GM19372 (cell line): ENCODE measurements at regions not wholly inside any gene's neighbourhood (a gene's known extent, or its start where the extent isn't known, plus 50 kb on each side); places are given as distances from the start of the nearest gene placed in this dataset.
A peak's percentile ranks its signal among the peaks of the same experiment; 100 is the strongest.
"Not testable (repeated sequence)": the region's sequence is repeated elsewhere in the genome, so short reads cannot be mapped to it uniquely, and the experiment has no call there.

ENCODE experiments used
- ATAC-seq: cut with Tn5 transposase; IDR thresholded peaks from one replicate; pipeline ENCODE4 v1.9.1; 2021; ENCODE audit warnings: mild to moderate bottlenecking, low read depth, moderate library complexity; ENCODE audit not compliant: unreplicated experiment

DNA sequence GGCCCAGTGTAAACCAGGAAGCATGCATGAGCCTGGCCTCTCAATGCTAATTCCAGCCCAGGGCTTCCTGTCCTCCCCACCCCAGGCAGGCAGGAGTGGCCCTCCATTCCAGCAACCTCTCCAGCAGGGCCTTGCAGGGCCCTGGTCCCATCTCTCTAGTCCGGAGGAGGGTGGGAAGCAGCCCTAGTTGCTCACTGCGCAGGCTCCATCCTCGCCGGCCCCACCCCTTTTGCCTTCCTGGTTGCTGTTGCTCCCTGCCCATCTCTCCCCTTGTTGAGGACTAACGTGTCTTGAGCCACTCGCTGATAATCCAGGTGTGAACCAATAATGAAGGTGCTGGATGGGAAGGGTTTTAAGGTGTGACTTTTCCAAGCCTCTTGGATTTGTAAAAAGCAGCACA lies 161.2 kb upstream of the BCOR start:
- no peak for ATAC-seq

- ATAC-seq: no peak
Observed at GRCh38 chrX:40253771-40254170, 156.0 kb upstream of the BCOR start.

GRCh38 chrX:40249582-40249981 lies 151.8 kb upstream of the BCOR start:
- ATAC-seq: no peak

DNA sequence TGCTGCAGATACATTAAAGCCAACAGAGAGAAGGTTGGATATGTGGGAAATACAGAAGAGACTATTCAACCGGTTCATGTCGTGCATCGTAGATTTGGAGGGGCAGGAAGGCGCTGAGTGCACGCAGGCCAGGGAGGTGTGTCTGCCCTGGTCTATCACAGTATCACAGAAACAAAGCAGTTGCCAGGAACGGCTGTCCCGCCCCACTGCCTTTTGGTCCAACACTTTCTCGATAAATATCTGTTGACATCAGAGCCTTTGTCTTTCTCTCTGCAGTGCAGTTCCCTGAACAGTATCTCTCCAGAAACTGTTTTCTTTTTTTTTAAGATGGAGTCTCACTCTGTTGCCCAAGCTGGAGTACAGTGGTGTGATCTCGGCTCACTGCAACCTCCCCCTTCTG lies 151.1 kb upstream of the BCOR start:
- ATAC-seq: no peak

DNA sequence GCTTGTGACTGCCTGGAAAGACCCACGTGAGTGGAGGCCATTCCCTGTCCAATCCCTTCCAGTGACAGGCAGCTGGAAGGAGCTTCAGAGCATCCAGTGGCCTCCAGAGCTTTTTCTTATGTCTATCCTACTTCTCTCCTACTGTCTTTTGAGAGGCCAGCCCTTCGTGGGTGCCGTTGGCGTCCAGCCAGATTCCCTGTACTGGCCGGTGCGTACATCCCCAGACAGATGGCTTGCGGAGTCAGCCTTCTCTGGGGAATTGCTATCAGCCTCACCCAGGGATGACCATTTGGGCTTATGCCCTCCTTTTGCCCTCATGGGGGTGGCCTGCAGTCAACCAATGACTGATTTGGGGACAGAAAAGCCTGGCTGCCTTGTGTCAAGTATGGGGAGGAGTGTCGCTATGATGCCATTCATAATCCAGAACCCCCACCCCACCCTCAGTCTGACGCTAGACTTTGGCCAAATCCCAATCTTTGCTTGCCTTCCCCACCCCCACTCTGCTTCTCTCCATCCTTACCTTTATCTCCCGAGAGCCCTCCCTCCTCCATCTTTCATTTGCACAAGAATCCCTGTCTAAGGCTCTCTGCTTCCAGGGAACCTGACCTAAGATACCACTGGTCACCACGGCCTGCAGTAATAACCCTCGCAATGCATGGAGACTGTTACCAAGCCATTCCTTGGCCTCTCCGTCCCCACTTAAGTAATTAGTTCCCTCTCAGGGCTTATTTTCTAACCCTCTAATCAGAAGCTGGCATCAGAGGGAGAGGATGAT lies 150.3 kb upstream of the BCOR start:
- no peak for ATAC-seq

DNA sequence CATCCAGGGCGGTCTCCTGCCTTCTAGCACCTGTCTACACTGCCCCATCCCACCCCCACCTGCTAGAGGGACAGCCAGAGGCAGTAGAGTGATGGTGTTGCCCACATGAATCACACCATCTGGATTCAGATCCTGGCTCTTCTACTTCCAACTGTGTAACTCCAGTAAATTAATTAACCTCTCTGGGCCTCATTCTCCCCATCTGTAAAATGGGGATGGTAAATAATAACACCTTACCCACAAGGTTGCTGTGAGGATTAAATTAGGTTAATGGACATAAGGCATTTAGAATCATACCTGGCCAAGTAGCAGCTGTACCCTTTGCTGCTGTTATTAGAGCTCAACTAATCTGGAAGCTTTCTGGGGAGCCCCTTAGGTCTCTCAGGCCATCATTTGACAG lies 149.6 kb upstream of the BCOR start:
- no peak for ATAC-seq

- no peak for ATAC-seq
Observed at GRCh38 chrX:40245488-40246071, 147.8 kb upstream of the BCOR start.

DNA sequence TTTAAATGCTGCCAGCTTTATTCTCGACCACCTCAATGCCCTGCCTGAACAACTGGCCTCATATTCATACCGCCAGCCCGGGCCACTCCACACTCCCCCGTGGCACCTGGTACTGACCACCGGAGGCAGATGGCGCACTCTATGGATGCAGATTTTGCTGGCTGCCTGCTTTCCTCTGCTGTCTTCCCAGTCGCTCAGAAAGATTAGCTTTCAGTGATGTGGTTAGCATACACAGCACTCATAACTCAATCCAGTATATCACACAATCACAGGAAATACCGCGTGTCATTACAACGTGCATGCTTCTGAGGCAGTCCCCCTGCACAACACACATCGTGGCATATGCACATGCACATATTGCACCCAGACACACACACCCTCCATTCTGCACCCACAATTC lies 147.2 kb upstream of the BCOR start:
- ATAC-seq: no peak

- no peak for ATAC-seq
Observed at GRCh38 chrX:40243755-40244515, 146.2 kb upstream of the BCOR start.

GRCh38 chrX:40240844-40241243 lies 143.1 kb upstream of the BCOR start:
- no peak for ATAC-seq

DNA sequence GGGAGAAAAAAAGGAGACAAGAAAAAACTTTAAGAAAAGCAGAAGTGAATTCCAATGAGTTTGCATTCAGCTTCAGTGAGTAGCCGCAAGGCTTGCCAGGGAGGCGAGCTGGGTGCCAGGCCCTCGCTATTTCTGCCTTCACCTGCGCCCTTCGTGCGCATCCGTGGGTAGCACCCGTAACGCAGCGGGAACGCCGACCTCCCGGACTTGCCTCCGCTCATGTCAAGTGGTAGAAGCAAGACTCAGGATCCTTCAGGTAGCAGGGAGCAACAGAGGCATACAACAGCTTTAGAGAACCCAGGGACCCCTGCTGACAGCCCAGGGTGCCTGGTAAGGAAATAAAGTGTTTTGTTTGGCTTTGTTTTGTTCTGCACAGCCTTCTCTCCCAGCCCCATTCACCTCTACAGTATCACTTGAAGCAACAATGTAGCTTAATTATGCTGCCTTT lies 140.0 kb upstream of the BCOR start:
- ATAC-seq: no peak

DNA sequence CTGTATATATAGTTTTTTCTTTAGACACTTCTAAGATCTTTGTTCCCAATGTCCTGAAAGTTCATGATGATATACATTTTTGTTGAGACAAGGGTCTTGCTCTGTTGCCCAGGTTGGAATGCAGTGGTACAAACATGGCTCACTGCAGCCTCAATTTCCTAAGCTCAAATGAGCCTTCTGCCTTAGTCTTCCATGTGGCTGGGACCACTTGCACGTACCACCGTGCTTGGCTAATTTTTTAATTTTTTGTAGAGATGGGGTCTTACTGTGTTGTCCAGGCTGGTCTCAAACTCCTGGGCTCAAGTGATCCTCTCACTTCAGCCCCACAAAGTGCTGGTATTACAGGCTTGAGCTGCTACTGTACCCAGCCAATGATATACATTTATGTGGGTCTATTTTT lies 132.9 kb upstream of the BCOR start:
- no peak for ATAC-seq

DNA sequence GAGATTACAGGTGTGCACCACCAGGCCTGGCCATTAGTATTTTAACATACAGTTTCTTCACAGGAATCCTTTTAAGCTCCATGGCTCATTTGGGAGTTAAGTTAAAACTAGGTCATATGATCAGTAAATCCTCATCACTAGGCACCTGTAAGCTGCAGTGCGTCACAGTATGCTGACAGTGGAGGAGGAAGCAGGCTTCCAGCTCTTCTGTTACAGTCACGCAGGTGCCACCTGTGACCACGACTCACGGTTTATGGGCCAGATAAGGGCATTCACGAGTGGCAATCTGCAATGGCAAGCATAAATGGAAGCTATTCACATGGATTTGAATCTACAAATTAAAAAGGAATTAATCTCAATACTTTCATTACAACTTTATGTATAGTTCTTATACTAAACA lies 129.4 kb upstream of the BCOR start:
- no peak for ATAC-seq

DNA sequence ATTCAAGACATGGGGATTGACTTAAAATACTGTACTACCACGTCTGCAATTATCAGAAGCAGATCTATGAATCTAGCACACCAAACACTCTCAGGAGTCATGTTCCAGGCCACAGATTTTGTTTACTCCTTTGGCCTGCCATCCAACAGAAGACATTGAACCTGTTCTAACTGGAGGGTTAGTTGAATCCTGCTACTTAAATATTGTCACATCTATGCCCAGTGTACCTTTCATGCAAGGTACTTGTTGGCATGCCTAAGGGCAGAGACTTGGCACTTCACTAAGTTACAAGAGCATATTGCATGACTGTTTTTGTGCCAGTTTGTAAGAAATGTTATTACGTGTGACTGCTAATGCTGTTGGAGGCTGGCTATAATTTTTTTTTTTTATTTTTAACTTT lies 126.9 kb upstream of the BCOR start:
- ATAC-seq: no peak

DNA sequence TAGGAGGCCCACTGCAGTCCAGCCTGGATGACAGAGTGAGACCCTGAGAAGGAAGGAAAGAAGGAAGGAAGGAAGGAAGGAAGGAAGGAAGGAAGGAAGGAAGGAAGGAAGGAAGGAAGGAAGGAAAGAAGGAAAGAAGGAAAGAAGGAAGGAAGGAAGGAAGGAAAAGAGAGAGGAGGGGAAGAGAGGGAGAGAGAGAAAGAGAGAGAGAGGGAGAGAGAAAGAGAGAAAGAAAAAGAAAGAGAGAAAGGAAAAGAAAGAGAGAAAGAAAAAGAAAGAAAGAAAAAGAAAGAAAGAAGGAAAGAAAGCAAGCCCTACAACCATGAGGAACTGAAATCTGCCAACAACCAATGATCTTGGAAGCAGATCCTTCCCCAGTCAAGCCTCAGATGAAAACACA lies 124.9 kb upstream of the BCOR start:
- not testable (repeated sequence) for ATAC-seq

DNA sequence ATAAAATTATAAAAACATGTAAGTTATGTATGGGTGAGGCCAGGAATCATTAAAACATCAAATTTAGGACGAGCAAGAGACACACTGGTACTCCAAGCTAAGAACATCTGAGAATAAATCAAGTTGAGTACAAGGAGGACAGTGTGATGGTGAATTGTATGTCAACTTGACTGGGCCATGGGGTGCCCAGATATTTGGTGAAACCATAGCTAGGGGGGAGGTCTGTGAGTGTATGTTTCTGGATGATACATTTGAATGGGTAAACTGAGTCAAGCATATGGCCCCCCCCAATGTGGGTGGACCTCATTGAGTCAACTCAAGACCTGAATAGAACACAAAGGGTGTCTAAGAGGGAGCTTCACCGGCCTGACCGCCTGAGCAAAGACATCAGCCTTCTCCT lies 115.3 kb upstream of the BCOR start:
- ATAC-seq: no peak

- ATAC-seq: no peak
Observed at GRCh38 chrX:40209951-40210617, 112.3 kb upstream of the BCOR start.

DNA sequence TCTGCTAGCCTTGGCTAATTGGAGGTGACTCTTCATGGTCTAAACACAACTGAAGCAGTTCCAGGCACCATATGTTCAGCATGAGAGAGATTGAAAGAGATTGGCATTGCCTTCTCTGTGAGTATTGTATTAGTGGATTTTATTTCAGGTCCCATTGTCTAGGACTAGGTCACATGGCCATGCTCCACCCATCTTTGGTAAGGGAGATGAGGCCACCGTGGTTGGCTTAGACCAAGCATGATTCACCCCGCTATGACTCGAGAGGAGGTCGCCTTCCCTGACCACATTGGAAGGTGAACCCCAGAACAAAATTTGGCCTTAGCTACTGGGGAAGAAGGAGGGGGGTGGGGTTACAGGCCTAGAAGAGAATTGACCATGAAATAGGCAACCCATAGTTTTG lies 109.9 kb upstream of the BCOR start:
- ATAC-seq: no peak

- ATAC-seq: no peak
Observed at GRCh38 chrX:40205471-40205870, 107.7 kb upstream of the BCOR start.

- no peak for ATAC-seq
Observed at GRCh38 chrX:40202456-40202855, 104.7 kb upstream of the BCOR start.

DNA sequence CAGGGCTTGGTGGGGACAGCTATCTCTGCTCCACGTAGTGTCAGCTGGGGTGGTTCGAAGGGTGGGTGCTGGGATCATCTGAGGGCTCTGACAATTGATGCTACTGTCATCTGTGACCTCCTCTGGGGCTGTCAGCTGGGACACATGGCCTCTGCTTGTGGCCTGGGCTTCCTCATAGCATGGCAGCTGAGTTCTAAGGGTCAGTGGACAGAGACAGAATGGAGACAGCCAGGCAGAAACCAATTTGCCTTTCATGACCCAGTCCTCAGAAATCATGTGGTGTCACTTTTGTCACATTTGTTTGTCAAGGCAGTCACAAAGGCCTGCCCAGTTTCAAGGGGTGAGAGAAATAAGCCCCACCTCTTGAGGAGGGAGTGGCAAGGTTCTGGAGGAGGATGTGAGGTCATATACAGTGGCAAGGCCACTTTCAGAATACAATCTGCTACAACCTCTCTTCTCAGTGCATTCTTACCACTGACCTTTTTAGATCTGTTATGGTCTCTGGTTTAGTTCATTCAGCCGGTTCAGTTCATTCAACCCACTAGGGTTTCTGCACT lies 103.6 kb upstream of the BCOR start:
- ATAC-seq: peak; percentile 87
